Neutrophil (primary cell): ENCODE measurements at regions not wholly inside any gene's neighbourhood (a gene's known extent, or its start where the extent isn't known, plus 50 kb on each side); places are given as distances from the start of the nearest gene placed in this dataset.

Experiments used
- H3K27ac ChIP-seq: fragments of 200-600 bp; sonication (generic); 2 replicates; pipeline ENCODE4 v1.5.1; 2016; ENCODE audit warnings: mild to moderate bottlenecking, moderate library complexity
- H3K27me3 ChIP-seq: fragments of 200-600 bp; sonication (generic); 2 replicates; pipeline ENCODE4 v1.6.0; 2016; ENCODE audit warnings: mild to moderate bottlenecking
- H3K36me3 ChIP-seq: fragments of 200-600 bp; sonication (generic); 2 replicates; pipeline ENCODE4 v1.5.1; 2017
- H3K4me1 ChIP-seq, 2 experiments: fragments of 200-600 bp in 1 of 2; sonication (generic) in 1 of 2; 1 replicate in 1 of 2; 2 replicates in 1 of 2; pipeline versions ENCODE4 v1.5.1 to v1.6.1; 2013 to 2016; ENCODE audit warnings: low read depth in 1 of 2, low read length in 1 of 2, mild to moderate bottlenecking in 1 of 2, moderate library complexity in 1 of 2; ENCODE audit not compliant: control insufficient read depth in 1 of 2, insufficient read depth in 1 of 2
- H3K4me3 ChIP-seq, 2 experiments: fragments of 200-600 bp in 1 of 2; sonication (generic) in 1 of 2; 1 replicate in 1 of 2; 2 replicates in 1 of 2; pipeline ENCODE4 v1.5.1; 2013 to 2016; ENCODE audit warnings: low read depth in 1 of 2, low read length in 1 of 2, mild to moderate bottlenecking in 1 of 2, moderate library complexity in 1 of 2
- H3K9me3 ChIP-seq: fragments of 200-600 bp; sonication (generic); 2 replicates; pipeline ENCODE4 v1.5.1; 2016
- TF ChIP-seq, protein P1 (sequence below): fragments of 200-600 bp; sonication (generic); IDR thresholded peaks from 2 replicates; pipeline ENCODE4 v1.5.1; 2016; ENCODE audit warnings: antibody characterized with exemption

DNA sequence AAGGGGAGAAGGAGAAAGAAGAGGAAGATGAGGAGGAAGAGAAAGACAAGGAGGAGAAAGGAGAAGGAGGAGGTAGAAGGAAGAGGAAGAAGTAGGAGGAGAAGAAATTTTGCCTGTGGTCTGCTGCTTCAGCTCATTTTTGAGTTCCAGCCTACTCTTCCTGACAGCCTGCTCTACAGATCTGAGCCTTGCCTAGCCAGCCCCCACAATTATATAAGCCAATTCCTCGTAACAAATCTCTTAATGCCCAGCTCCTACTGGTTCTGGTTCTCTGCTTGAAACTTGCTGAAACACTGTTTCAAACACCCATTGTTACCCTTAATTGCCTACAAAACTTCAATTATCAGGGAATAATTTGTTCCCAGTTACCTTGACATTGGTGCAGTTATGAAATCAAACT lies 1014.2 kb upstream of the CELF4 start:
- H3K4me3 ChIP-seq, result no peak overlapping the region
- no peaks in the 10 kb centered on the region for H3K27me3 ChIP-seq
- no peak overlapping the region for H3K27ac ChIP-seq
- no peaks in the 10 kb centered on the region for H3K4me1 ChIP-seq
- H3K9me3 ChIP-seq, result no peaks in the 10 kb centered on the region
- H3K36me3 ChIP-seq, result no peaks in the 10 kb centered on the region
- TF ChIP-seq, protein P1, sequence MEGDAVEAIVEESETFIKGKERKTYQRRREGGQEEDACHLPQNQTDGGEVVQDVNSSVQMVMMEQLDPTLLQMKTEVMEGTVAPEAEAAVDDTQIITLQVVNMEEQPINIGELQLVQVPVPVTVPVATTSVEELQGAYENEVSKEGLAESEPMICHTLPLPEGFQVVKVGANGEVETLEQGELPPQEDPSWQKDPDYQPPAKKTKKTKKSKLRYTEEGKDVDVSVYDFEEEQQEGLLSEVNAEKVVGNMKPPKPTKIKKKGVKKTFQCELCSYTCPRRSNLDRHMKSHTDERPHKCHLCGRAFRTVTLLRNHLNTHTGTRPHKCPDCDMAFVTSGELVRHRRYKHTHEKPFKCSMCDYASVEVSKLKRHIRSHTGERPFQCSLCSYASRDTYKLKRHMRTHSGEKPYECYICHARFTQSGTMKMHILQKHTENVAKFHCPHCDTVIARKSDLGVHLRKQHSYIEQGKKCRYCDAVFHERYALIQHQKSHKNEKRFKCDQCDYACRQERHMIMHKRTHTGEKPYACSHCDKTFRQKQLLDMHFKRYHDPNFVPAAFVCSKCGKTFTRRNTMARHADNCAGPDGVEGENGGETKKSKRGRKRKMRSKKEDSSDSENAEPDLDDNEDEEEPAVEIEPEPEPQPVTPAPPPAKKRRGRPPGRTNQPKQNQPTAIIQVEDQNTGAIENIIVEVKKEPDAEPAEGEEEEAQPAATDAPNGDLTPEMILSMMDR, result no peak

DNA sequence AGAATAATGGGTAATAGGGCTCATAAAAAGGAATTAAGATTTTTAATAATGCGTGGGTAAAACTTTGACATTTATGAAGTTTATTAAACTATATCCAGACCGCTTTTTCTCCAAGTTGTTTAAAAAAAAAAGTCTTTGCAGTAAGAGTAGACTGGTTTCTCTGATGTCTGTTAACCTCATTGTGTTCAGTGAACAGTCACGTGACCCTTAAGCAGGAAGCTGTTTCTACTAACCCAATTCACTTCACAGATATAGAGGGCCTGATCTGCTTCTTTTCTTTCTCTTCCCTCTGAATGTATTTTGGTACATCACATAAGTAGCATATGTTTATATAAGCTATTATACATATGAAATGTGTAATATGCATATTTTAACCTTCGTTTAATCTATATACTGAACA lies 1011.3 kb upstream of the CELF4 start:
- Histone ChIP-seq H3K27me3 (no peaks in the 10 kb centered on the region), H3K36me3 (no peaks in the 10 kb centered on the region), H3K9me3 (no peaks in the 10 kb centered on the region), H3K27ac (no peak overlapping the region), H3K4me1 (no peaks in the 10 kb centered on the region), H3K4me3 (no peak overlapping the region)
- TF ChIP-seq, protein P1, result no peak

DNA sequence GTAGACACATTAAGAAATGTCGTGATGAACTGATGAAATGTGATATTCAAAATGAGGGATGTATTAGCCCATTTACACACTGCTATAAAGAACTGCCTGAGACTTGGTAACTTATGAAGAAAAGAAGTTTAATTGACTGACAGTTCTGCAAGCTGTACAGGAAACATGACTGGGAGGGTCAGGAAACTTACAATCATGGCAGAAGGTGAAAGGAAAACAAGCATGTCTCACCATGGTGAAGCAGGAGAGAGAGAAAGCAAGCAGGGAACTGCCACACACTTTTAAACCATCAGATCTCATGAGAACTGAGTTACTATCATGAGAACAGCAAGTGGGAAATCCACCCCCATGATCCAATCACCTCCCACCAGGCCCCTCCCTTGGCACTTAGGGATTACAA lies 1010.8 kb upstream of the CELF4 start:
- TF ChIP-seq, protein P1, result no peak
- Histone ChIP-seq H3K4me3 (no peak overlapping the region), H3K36me3 (no peaks in the 10 kb centered on the region), H3K9me3 (no peaks in the 10 kb centered on the region), H3K27me3 (no peaks in the 10 kb centered on the region), H3K4me1 (no peaks in the 10 kb centered on the region), H3K27ac (no peak overlapping the region)

DNA sequence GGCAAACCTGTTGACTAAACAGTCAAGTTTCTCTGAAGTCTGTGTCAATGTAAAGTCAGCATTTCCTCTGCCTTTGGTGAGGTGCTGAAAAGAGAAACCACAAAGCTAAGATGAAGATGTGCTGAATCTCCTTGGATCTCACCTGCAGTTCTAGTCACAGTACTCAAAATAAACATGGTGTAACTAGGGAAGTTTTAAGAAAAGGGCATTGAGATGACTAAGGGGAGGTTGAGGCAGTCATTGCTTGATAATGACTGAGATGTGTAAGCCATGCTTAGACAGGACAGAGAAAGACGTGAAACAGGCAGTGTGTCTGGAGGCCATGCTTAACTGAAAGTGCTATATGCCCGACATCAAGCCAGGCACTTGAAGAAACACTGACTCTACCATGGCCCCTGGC lies 1010.0 kb upstream of the CELF4 start:
- Histone ChIP-seq H3K27me3 (no peaks in the 10 kb centered on the region), H3K4me3 (no peak overlapping the region), H3K36me3 (no peaks in the 10 kb centered on the region), H3K4me1 (no peaks in the 10 kb centered on the region), H3K27ac (no peak overlapping the region), H3K9me3 (no peaks in the 10 kb centered on the region)
- TF ChIP-seq, protein P1, result no peak

DNA sequence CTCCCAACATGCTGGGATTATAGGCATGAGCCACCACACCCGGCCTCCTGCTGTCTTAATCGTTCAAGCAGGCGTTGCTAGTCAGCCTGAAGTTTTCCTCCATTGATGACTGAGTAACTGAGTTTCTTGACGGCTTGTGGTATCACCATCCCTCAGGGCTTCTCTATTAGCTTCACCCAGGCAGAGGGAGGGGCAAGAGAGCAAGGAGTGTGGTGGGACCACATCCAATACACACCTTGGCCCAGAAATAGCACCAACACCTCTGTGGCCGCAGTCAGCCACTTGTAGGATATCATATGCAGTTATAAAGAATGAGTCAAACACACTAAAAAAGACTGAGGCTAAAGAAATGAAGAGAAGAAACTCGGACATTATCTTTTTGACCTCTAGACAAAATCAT lies 1009.4 kb upstream of the CELF4 start:
- Histone ChIP-seq H3K4me3 (no peak overlapping the region), H3K9me3 (no peaks in the 10 kb centered on the region), H3K4me1 (no peaks in the 10 kb centered on the region), H3K36me3 (no peaks in the 10 kb centered on the region), H3K27me3 (no peaks in the 10 kb centered on the region), H3K27ac (no peak overlapping the region)
- TF ChIP-seq, protein P1, result no peak

DNA sequence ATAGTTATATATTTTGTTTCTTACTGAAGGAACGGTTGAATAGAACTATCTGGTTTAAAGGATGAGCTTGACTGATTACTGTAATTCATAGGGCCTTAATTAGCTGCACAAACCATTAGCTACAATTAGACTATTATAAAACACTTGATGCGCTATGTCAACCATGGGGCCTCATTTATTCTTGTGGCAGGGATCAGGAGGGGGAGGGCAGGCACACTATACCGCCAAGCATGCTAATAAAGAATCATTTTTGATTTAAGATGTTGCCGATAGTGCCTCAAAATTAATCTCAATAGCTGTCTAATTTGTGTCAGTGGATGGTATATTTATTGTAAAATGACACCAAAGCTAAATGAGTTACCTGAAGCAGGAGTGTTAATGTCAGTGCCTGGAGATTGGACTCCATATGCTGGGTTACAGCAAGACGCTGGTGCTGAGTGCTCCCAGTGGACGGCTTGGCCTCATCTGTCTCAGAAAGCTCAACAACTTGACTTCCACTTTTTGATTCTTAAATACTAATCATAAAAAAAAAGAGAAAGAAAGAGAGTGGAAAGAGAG lies 1007.0 kb upstream of the CELF4 start:
- no peak overlapping the region for H3K4me3 ChIP-seq
- H3K9me3 ChIP-seq, result no peaks in the 10 kb centered on the region
- no peaks in the 10 kb centered on the region for H3K4me1 ChIP-seq
- H3K27me3 ChIP-seq, result no peaks in the 10 kb centered on the region
- H3K27ac ChIP-seq, result no peak overlapping the region
- H3K36me3 ChIP-seq, result no peaks in the 10 kb centered on the region
- TF ChIP-seq, protein P1, result no peak
